ENCODE measurements at regions not wholly inside any gene's neighbourhood (a gene's known extent, or its start where the extent isn't known, plus 50 kb on each side); places are given as distances from the start of the nearest gene placed in this dataset.

DNA sequence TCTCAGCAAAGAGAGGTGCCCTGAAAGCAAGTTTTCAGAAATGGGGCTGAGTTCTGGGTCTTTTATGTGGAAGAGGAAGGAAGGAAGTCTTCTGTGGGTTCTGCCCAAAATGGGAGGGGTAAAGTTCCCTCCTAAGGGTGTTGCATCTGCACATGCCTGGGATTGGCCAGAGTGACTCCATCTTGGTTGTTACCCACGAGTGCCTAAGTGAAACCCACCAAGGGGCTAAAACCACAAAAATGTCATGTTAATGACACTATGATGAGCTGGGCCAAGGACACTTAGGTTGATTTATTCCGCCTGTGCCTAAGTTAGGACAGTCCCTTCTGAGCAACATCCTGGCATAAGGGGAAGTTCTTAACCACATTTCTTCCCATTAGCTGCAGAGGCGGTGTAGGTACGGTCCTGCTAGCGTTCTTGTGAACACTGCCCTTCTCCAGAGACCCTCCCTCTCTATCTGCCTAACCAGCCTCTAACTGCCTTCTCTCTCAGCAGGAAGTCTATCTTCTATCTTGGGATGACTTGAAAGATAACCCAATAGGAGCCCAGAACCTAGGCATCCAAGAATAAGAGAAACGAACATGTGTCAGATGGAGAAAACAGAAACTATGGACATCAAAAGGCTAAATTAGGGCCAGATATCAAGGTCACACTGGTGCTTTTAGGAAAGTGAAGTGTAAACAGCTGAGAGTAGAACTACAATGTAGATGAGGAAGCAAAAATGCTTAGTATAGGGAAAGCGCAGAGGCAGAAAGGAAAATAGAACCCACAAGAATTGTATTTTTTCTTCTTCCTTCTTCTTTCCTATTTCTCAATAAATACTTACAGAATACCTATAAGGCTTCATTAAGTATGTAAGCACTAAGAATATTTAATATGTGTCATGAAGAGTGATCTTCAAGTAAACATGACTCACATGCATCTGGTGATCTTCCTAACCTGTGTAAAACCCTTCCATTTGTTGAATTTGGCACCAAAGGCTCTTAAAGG is 104.2 kb upstream of the AMN1 start:
- H3K36me3 ChIP-seq, result no peaks in the 10 kb centered on the region
- H3K4me1 ChIP-seq, result no peaks in the 10 kb centered on the region
- H3K27ac ChIP-seq, result no peak overlapping the region
- no peaks in the 10 kb centered on the region for H3K9me3 ChIP-seq
- DNase-seq, result no peak
- no peak overlapping the region for H3K4me3 ChIP-seq
- intact Hi-C loops (cut with DNase I; ENCODE audit: low total_unique reads), result no loop called here
- TF ChIP-seq, protein P1, sequence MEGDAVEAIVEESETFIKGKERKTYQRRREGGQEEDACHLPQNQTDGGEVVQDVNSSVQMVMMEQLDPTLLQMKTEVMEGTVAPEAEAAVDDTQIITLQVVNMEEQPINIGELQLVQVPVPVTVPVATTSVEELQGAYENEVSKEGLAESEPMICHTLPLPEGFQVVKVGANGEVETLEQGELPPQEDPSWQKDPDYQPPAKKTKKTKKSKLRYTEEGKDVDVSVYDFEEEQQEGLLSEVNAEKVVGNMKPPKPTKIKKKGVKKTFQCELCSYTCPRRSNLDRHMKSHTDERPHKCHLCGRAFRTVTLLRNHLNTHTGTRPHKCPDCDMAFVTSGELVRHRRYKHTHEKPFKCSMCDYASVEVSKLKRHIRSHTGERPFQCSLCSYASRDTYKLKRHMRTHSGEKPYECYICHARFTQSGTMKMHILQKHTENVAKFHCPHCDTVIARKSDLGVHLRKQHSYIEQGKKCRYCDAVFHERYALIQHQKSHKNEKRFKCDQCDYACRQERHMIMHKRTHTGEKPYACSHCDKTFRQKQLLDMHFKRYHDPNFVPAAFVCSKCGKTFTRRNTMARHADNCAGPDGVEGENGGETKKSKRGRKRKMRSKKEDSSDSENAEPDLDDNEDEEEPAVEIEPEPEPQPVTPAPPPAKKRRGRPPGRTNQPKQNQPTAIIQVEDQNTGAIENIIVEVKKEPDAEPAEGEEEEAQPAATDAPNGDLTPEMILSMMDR (IDR thresholded peaks at IDR 0.05), result no peak
- no peak for TF ChIP-seq POLR2A (IDR thresholded peaks at IDR 0.05)
- H3K27me3 ChIP-seq, result no peaks in the 10 kb centered on the region

DNA sequence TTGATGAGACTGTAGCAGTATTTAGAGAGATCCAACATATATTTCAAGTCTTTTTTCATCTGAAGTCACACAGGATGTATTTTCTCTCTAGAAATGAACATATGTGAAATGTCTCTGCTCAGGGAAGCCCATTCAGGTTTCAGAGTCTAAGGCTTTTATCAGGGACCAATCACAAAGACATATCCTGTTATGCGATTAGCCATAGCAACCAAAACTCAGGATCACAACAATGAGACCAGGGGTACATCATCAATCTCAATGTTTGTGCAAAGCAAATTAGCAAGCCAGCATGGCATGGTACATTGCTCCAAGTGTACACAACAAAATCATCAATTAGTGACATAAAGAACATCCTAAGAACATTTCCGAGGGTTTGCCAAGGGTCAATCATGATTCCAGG is 99.2 kb upstream of the AMN1 start:
- no peaks in the 10 kb centered on the region for H3K36me3 ChIP-seq
- no peak for DNase-seq
- H3K27me3 ChIP-seq, result no peaks in the 10 kb centered on the region
- no peaks in the 10 kb centered on the region for H3K4me1 ChIP-seq
- intact Hi-C loops (cut with DNase I; ENCODE audit: low total_unique reads), result no loop called here
- H3K4me3 ChIP-seq, result no peak overlapping the region
- no peaks in the 10 kb centered on the region for H3K9me3 ChIP-seq
- TF ChIP-seq, protein P1 (IDR thresholded peaks at IDR 0.05), result no peak
- TF ChIP-seq POLR2A (IDR thresholded peaks at IDR 0.05), result no peak
- H3K27ac ChIP-seq, result no peak overlapping the region

DNA sequence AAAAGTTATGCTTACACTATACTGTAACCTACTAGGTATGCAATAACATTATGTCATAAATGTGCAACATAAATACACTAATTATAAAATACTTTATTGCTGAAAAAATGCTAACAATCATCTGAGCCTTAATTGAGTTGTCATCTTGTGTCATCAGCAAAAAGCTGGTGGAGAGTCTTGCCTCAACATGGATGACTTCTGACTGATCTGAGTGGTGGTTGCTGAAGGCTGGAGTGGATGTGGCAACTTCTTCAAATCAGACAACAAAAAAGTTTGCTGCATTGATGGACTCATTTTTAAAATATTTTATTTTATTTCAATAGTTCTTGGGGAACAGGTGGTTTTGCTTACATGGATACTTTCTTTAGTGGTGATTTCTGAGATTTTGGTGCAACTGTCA is 93.9 kb upstream of the AMN1 start:
- Histone ChIP-seq H3K4me3 (no peak overlapping the region), H3K27ac (no peak overlapping the region), H3K9me3 (no peaks in the 10 kb centered on the region), H3K27me3 (no peaks in the 10 kb centered on the region), H3K4me1 (no peaks in the 10 kb centered on the region), H3K36me3 (no peaks in the 10 kb centered on the region)
- intact Hi-C loops (cut with DNase I; ENCODE audit: low total_unique reads), result no loop called here
- no peak for TF ChIP-seq POLR2A (IDR thresholded peaks at IDR 0.05)
- TF ChIP-seq, protein P1 (IDR thresholded peaks at IDR 0.05), result no peak
- DNase-seq, result no peak

DNA sequence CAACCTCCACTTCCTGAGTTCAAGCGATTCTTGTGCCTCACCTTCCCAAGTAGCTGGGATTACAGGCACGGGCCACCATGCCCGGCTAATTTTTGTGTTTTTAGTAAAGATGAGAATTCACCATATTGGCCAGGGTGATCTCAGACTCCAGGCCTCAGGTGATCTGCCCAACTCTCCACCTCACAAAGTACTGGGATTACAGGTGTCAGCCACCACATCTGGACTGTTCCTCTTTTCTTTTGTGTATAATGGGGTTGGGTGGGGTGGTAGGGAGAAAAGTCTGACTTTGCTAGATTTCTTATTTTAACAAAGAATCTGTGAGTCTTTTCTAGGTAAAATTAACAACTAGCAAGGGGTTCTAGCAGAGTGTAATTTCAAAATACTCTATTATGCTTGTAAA is 92.7 kb upstream of the AMN1 start:
- DNase-seq, result no peak

GRCh38 chr12:31820832-31821231 is 92.0 kb upstream of the AMN1 start:
- intact Hi-C loops (cut with DNase I; ENCODE audit: low total_unique reads), result no loop called here
- H3K27me3 ChIP-seq, result no peaks in the 10 kb centered on the region
- H3K4me3 ChIP-seq, result no peak overlapping the region
- DNase-seq, result no peak
- H3K27ac ChIP-seq, result no peak overlapping the region
- no peaks in the 10 kb centered on the region for H3K9me3 ChIP-seq
- no peaks in the 10 kb centered on the region for H3K4me1 ChIP-seq
- TF ChIP-seq POLR2A (IDR thresholded peaks at IDR 0.05), result no peak
- TF ChIP-seq, protein P1 (IDR thresholded peaks at IDR 0.05), result no peak
- H3K36me3 ChIP-seq, result no peaks in the 10 kb centered on the region

More for the DNA sequence above, 92.7 kb upstream of the AMN1 start:
- intact Hi-C loops (cut with DNase I; ENCODE audit: low total_unique reads), result no loop called here
- no peaks in the 10 kb centered on the region for H3K4me1 ChIP-seq
- no peak overlapping the region for H3K4me3 ChIP-seq
- no peaks in the 10 kb centered on the region for H3K9me3 ChIP-seq
- no peak overlapping the region for H3K27ac ChIP-seq
- TF ChIP-seq, protein P1 (IDR thresholded peaks at IDR 0.05), result no peak
- no peak for TF ChIP-seq POLR2A (IDR thresholded peaks at IDR 0.05)
- no peaks in the 10 kb centered on the region for H3K27me3 ChIP-seq
- H3K36me3 ChIP-seq, result no peaks in the 10 kb centered on the region

All from uterus (tissue), 3 donors.